ENCODE measurements at regions not wholly inside any gene's neighbourhood (a gene's known extent, or its start where the extent isn't known, plus 50 kb on each side); places are given as distances from the start of the nearest gene placed in this dataset.
A peak's percentile ranks its signal among the peaks of the same experiment; 100 is the strongest.

DNA sequence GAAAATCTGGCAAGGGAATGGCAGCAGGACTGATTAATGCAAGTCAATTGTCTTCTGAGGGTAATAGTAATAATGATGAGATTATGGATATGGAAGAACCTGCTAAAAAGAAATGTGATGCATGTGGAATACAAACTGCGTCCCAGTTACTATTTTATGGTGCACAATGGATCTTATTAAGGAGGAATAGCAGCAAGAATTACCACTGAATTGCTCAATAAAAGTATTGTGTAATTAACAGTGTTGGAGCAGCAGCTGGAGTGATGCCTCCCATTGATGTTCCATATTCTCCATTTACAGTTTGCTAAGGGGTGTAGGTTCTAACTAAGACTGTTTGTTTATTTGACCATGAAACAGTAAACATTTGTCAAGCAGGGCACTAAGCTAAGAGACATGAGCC, 167.9 kb downstream of the HRH4 start:
- DNase-seq = no peak

DNA sequence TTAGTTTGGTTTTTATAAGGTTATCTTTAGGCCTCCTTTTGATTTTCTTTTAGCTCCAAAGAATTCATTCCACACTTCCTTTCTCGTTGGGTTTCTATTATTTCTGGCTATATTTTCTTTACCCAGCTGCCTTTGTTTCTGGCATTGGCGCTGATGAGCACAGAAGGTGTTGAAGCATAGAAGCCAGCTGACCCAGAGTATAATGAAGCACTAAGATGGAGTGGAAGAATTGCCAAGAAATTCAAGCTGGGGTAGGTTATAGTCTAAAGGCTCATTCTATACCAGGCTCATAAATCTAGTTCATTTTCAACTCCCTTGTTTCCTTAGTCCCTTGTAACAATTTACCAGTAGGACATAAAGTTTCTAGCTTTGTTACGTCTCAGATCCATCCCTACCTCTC, 169.5 kb downstream of the HRH4 start:
- DNase-seq = no peak

DNA sequence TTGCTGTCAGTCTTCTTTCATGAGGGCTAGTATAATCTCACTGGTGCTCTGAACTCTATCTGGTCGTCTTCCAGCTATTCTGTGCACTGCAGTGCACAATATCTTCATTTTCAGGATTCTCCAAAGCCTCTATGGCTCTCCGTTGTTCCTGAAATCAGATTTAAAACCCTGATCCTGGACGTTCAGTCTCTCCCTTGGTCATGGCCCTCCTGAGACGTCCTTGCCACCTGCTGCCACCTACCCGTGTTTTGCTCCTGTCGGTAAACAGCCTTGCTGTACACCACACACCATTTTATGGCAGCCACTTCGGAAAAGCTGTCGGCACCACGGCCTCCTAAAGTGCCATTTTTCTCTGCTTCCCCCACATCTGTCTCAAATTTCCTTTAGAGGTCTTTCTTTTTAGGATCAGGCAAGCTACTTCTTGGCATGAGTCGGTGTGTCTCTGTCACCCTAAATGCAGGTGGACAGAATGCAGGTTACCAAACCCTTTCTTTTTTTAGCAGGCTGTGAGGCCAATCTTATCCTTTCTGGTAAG, 170.0 kb downstream of the HRH4 start:
- DNase-seq = no peak

DNA sequence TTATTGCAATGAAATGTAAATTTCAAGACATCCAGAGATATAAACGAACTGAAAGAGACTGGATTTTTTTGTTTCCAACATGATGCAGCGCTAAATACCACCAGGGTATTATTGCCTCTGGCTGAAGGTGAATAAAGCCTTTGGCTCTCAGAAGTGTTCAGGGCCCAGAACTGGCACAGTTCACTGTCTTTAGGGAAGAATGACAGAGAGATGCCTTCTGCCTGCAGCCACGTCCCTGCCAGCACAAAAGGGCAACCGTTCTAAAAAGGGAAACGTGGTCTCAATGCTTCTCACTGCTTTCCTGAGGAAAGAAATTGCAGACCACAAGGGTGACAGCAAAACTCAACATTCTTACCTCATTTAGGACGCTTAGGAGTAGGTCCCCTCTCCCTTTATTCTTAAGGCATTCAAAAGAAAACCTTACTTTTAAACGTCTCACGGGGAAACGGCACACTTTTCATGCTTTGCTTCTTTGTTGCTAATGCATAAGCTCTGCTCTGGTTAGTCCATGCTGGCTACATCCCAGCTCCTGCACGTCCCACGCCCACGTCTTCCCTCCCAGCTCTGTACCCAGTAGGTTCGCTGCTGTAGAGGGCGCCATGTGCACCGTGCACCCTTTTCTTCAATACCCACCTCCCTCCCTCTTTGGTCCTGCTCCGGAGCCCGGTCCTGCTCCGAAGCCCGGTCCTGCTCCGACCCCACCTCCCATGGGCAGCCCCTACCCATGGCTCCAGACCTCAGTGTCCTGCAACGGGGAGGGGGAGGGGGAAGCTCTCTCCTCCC, 171.0 kb downstream of the HRH4 start:
- DNase-seq = no peak

DNA sequence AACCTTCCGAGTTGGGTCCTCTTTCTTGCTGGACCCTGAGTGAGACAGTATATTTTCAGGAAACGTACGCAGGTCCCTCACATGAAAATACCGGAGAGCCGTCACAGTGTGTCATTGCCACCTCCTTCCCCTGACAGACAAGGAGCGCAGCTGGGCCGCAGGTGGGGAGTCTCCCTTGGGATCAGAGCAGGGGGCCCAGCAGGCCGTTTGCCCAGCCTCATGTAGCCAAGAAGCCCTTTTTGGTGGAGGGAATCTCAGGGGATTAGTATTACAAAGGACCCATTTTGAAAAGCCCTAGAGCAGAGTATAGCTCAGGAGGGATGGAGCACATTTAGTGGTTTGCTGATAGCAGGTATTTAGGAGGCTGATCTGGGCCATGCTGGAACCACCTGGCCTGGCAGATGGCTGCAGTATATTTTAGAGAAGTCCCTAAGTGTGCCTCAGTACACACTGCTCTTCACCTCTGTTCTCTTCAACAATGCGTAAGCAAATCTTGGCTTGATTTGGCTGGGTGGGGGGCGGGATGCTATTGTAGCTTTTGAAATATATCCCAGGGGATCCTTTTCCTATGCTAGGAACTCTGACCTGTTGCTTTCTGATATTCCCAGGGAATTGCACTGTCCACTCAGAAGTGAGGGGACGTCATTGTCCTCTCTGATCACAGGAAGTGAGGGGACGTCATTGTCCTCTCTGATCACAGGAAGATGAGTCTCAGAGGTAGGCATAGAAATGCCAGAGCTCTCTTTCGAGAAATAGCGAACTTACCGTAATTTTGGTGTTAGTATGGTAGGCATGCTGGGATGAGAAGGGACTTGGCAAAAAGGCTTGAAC, 171.9 kb downstream of the HRH4 start:
- DNase-seq = no peak

DNA sequence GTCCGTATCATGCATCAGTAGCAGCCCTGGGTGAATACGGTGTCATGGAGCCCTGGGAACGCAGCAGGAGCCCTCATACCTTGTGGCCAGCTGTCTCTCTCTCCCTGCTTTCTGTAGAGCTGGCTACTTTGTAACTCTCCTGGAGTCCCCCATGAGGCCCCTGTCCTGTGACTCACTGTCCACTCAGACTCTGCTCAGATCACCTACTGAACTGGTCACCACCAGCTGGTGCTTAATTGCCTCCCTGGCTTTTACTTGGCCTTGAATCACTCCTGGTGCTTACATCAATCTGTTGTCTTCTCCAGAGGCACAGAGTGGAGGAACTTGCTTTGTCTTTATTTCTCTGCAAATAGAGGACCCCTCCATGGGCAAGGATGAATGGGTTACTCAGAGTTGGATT, 172.7 kb downstream of the HRH4 start:
- DNase-seq = no peak

DNA sequence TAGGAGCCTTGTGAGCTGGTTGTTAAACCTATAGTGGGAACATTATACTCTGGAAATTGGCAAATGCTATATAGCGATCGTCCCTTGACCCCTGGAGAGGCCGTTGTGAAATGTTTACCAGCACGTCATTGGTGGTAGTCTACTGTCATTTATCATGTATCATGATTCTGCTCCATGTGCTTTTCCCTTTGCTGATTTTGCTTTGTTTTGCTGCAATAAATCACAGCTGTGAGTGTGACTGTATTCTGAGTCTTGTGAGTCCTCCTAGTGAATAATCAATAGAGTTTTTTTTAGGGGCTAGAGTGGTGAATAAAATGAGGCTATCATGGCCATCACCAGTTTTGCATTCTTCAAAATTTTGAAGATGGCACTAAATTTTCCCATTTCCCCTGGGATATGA, 189.1 kb downstream of the HRH4 start:
- no peak for DNase-seq

DNA sequence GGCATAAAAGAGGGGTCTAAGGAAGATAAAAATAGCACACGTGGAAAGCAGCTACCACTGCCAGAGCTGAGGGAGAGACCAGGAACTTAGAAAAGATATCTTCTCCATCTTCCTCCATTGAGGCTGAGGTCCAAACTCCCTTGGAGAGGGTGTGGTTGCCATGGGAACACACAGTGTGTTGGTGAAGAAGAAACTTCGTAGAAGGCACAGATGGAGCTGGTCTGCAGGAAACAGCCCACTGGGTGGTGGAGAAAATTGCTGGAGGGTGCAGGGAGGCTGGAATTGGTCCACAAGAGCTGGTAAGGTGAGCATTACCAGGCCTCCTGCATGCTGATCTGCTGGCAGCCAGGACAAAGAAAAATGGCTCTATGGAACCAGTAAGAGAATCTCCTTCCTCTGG, 191.0 kb downstream of the HRH4 start:
- DNase-seq = no peak

DNA sequence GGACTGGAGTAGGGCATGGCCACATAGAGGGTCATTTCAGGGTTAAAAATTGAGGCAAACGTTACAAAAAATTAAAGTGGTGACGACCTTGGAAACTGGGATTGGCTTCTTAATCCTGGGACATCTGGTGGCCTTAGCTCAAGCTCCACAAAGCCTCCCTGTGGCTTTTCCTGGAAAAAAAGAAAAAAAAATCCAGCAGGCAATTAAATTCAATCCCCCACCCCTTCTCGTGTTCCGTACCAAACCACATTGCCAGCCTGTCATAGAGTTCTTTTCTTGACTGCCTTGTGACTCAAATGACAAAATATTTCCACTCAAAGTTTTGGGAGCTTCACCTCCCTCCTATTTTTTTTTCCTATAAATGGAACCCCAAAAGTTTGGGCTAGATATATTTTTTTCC, 195.6 kb downstream of the HRH4 start:
- DNase-seq = no peak

DNA sequence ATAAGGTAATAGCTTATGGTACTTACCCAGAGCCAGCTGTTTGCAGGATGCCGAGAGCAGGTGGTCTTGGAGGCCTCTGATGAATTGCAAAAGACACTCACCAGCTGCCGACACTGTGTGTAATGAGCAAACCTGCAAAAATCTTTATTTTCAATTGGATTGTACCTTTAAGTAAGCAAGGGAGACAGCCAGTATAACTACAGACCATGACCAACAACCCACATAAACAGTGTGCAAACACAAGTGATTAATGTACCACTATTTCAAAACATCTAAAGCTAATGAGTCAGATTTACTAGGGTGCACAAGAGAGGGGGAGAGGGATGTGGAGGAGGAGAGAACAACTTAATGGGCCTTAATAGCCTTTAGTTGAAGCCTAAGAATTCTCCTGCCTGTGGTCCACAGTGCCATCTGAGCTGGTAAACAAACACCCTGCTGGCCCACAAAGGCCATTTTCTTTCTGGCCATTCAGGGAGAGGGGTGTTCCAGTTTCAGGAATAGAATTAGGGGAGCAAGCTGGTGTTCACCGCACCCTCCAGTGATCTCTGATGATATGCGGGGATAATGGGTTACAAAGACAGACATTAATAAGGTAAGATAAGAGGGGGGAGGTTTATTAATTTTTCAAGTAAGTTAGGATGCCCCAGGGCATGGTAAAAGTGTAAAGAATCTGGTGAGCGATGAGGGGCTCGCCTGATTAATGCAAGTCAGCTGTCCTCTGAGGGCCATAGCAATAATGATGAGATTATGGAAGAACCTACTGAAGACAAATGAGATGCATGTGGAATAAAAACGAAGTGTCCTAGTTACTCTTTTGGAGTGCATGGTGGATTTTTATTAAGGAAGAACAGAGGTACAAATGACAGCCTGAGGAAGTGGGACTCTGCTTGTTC, 196.4 kb downstream of the HRH4 start:
- DNase-seq = peak; percentile 45

DNA sequence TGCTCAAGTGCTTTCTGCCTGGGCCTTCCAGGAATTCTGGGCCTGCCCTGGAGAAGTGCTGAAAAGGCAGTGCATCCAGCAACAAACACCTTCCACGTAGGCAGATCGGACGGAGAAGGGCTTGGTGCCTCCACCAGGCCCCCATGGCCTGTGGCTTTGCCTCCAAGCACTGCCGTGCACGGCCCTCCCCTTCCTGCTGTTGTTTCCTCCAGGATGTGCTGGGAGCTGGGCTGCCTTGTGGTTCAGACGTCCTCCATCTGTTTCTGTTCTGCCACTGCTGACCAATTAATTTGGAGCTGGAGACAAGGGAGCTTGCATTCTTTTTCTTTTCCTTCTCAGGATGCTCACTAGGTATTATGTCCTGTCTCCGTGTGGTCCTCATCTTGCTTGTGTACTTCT, 197.0 kb downstream of the HRH4 start:
- DNase-seq = no peak

DNA sequence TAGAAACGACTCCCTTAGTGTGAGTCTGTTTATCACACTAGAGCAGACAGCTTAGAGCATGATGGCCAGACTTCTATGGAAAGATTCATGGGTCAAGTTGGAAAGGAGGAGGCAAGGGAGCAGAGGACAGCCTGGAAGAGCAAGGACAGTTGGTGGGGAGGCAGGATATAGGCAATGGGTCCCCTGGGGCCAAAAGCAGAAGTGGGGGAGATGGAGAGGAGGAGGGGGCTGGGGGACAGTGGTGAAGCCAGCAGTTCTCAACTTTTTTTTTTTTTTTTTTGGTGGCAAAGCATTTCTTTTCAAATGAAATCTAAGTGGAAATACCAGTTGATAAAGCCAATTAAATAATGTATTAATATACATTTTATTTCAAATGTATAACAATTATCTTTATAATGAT, 197.9 kb downstream of the HRH4 start:
- no peak for DNase-seq

DNA sequence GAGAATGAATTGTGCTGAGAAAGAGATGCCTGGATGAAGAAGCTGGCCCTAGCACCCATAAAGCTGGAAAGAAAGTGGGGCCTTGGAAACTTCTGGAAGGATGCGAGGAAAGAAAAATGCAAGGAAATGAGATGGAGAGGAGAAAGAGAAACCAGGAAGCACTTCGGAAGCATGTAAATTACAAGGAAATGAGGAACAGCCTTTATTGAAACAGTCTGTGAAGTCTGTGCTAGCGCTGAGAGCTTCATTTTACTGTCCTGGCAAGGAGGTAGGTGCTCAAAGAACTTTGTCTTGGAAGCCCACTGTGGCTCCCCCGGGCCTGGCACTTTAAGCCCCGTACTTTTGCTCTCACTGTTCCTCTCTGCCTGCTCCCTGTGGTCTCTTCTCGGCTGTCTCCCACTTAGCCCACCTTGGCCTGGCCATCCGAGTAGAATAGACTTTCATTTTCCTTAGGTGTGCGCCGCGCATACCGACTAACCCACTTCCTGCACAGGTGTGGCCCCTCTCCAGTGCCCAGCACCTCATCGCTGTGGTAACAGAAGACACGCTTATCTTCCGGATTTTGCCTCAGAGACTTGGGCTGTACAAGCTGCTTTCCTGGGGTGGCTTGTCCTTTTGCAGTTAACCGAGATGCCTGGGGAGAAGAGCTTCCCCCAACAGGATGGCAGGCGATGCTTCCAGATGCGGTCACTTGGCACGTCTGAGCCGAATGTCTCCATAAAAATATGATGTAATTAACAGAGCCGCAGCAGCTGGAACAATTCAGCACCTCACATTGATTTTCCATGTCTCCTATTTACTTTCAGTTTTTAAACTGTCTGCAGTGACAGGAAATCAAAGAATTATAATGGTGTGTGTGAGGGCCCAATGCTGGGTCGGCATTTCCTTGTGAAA, 199.6 kb downstream of the HRH4 start:
- no peak for DNase-seq

DNA sequence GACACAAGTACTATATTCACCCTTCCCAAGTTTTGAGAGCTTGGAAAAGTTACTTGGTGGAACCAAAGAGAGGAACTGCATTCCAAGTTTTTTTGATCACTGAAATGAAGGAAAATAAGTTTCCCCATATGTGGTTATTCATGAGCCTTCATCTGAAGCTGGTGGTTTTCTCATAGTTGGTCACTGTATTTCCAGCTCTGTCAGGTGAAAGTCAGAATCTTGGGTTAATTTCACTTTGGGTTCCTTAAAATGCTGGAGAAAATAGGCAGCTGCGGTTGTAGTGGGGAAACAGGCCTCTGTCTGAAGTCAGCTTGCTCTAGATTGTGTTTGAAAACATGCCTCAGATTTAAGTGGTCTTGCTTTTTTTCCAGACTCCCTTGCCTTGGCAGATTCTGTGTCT, 200.5 kb downstream of the HRH4 start:
- DNase-seq = no peak

DNA sequence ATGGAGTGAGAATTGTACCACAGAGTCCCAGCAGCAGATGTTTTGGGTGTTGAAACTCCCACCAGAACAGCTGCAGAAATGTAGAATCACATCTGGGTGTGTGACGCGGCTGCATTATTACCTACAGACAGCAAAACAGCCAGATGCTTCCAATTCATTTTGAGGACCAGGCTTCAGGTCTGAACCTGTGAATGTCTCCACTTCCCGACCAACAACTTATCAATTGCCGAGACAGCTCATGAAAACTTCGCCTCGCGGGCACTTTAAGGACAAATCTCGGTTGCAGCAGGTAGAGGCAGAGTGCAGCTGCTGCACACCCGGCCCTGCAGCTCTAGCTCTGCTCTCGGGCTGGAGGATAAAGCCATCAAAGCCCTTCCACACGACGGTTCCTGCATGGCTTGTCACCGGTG, 202.0 kb downstream of the HRH4 start:
- no peak for DNase-seq

DNA sequence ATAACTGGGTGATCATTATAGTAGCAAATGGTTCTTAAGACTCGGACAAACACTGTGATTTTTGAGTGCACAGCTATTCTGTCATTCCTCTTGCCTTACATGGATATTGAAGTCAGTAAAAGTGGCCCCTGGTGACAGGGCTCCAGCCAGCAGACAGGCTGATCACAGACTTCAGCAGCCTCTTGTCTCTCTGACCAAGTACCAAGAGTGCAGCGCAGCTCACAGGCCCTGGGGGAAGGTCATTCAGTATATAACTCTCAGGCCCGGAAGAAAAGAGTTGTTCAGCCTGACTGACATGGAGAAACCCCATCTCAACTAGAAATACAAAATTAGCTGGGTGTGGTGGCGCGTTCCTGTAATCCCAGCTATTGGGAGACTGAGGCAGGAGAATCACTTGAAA, 202.6 kb downstream of the HRH4 start:
- DNase-seq = no peak

DNA sequence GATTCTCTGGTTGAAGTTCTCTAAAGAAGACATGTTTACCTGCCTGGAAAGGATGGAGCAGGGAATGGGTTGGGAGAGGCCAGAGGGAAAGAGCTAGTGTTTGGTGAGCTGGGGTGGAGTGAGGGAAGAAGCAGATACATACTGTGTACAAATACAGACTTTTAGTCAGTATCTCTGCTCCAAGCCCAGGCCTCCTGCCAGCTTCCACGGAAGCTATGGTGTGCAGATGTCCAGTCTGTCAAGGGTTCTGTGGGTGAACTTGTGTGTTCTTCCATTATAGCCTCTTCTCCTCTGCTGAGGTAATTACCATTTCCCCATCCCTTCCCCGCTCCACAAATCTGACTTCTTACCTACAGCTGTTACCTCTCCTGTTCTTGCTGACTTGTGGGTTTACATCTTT, 208.6 kb downstream of the HRH4 start:
- no peak for DNase-seq

DNA sequence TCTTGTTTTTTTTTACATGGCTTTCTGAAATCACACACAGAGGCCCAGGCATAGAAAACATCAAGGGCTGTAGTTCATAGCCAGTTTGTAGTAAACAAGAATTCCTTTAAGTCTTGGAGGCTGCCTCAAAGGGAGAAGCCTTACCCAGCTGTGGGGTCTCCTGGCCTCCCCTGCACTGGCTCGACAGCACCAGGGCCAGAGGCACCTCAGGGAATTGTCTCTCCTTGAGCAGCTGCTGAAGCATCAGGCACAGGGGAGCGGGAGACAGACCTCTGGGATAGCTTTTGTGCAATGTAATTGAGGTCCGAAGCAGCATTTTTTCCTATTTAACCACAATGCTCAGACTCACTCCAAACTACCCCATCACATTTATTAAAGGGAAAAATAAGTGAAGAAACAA, 209.1 kb downstream of the HRH4 start:
- no peak for DNase-seq

DNA sequence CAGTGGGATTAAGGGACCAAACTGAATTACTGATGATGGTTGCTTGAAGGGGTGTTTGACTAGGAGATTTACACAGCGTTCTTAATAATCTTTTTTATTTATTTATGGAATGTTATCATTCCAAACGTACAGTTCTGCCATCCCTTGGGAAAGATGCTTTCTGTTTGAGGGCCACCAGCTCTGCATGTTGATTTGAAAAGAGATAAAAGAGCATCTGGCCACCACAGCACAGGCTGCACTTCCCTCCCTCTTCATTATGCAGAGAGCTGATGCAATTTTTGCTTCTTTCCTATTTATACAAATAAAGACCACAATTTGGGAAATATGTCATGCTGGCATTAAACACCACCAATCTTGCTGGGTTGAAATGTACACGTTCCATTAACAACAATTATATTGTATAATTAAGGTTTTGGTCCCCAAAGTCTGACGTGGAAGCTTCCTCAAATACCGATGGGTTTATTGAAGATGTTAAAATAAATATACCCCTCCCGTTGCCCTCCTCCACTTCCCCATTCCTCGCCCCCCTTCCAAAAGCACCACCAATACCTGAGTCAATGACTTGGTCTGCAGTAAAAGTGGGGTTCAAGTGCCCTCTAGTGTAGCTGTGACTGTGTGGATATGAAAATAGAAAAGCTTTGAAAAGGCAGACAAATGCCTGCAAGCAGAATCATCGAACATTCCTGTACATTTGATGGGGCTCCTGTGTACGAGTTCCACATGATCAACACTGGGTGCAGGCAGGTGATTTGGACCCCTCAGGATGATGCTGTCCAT, 211.9 kb downstream of the HRH4 start:
- no peak for DNase-seq

DNA sequence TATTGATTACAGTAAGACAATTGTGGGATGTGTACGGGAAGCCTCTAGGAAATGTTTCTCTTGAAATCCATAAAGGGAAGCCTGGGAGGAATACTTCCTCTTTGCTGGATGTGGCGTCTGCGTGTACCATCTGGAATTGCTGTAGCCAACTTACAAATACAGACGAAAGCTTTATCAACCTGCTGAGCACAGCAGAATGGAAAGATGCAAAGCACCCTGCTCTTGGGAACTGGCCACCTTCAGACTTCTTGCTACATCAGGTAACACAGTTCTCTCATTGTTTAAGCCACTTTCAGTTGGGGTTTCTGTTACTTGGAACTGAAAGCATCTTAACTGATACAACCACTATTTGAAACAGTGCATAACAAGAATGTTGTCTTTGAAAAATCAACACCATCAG, 213.8 kb downstream of the HRH4 start:
- no peak for DNase-seq

DNA sequence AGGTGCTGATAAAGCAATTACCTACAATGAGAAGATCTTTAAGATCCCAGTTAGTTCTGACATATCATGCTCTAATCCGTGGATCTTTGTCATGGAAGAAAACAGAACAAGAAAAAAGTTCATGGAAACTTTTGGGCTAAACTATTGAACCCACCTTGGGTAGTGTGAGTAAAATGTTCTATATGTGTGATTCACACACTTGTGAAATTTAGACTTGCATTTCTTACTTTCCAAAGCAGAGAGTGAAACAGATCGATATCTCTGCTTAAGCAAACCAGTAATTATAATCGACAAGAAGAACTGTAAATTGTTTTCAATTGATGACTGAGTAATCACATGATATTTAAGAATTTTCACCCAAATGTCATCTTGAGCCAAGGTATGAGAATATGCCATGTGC, 214.2 kb downstream of the HRH4 start:
- no peak for DNase-seq

Measured in NCI-H2081 treated with DMSO at 0.1 percent for 48 hours (cell line).